ENCODE measurements at regions not wholly inside any gene's neighbourhood (a gene's known extent, or its start where the extent isn't known, plus 50 kb on each side); places are given as distances from the start of the nearest gene placed in this dataset.

GRCh38 chr2:189997016-189997415, 65.5 kb downstream of the MSTN start:
- TF ChIP-seq MLX (CRISPR knock-in tag; IDR thresholded peaks at IDR 0.05) (no peak), GABPB1 (CRISPR knock-in tag; IDR thresholded peaks at IDR 0.05) (no peak)
- TF ChIP-seq, protein P1, sequence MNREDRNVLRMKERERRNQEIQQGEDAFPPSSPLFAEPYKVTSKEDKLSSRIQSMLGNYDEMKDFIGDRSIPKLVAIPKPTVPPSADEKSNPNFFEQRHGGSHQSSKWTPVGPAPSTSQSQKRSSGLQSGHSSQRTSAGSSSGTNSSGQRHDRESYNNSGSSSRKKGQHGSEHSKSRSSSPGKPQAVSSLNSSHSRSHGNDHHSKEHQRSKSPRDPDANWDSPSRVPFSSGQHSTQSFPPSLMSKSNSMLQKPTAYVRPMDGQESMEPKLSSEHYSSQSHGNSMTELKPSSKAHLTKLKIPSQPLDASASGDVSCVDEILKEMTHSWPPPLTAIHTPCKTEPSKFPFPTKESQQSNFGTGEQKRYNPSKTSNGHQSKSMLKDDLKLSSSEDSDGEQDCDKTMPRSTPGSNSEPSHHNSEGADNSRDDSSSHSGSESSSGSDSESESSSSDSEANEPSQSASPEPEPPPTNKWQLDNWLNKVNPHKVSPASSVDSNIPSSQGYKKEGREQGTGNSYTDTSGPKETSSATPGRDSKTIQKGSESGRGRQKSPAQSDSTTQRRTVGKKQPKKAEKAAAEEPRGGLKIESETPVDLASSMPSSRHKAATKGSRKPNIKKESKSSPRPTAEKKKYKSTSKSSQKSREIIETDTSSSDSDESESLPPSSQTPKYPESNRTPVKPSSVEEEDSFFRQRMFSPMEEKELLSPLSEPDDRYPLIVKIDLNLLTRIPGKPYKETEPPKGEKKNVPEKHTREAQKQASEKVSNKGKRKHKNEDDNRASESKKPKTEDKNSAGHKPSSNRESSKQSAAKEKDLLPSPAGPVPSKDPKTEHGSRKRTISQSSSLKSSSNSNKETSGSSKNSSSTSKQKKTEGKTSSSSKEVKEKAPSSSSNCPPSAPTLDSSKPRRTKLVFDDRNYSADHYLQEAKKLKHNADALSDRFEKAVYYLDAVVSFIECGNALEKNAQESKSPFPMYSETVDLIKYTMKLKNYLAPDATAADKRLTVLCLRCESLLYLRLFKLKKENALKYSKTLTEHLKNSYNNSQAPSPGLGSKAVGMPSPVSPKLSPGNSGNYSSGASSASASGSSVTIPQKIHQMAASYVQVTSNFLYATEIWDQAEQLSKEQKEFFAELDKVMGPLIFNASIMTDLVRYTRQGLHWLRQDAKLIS (CRISPR knock-in tag; IDR thresholded peaks at IDR 0.05; ENCODE audit: borderline replicate concordance): no peak
- Mint-ChIP-seq H3K9me3 (peaks cover 43% of the 10 kb centered on the region), H3K4me3 (no peak overlapping the region), H3K36me3 (peaks cover 16% of the 10 kb centered on the region), H3K4me1 (no peaks in the 10 kb centered on the region), H3K27me3 (ENCODE audit: low read depth) (no peaks in the 10 kb centered on the region), H3K27ac (no peak overlapping the region)
- ATAC-seq: no peak
- ChIA-PET POLR2A (no interaction called here), CTCF (no interaction called here)
- no peak for DNase-seq (ENCODE audit: low spot score)

- TF ChIP-seq JUN (CRISPR knock-in tag; IDR thresholded peaks at IDR 0.05): no peak
- TF ChIP-seq ZNF425 (CRISPR knock-in tag; conservative IDR thresholded peaks at IDR 0.05): no peak
- TF ChIP-seq E2F5 (CRISPR knock-in tag; IDR thresholded peaks at IDR 0.05): no peak
- TF ChIP-seq MXD4 (CRISPR knock-in tag; IDR thresholded peaks at IDR 0.05; ENCODE audit: borderline replicate concordance): no peak
- no peak for TF ChIP-seq CTCF (IDR thresholded peaks at IDR 0.05)
- no peak for TF ChIP-seq ZNF416 (CRISPR knock-in tag; IDR thresholded peaks at IDR 0.05)
- TF ChIP-seq GABPB1 (CRISPR knock-in tag; IDR thresholded peaks at IDR 0.05): no peak
- no peak for TF ChIP-seq E2F4 (CRISPR knock-in tag; IDR thresholded peaks at IDR 0.05; ENCODE audit: borderline replicate concordance, low read depth)
- no peak for TF ChIP-seq CREB1 (CRISPR knock-in tag; IDR thresholded peaks at IDR 0.05)
- no peak for TF ChIP-seq IRF2 (CRISPR knock-in tag; IDR thresholded peaks at IDR 0.05; ENCODE audit: borderline replicate concordance, low read depth)
- no peak for TF ChIP-seq NR3C1 (CRISPR knock-in tag; conservative IDR thresholded peaks at IDR 0.05; ENCODE audit: low read depth)
- H3K27me3 Mint-ChIP-seq (ENCODE audit: low read depth): no peaks in the 10 kb centered on the region
- H3K36me3 Mint-ChIP-seq: peaks cover 16% of the 10 kb centered on the region
- no peaks in the 10 kb centered on the region for H3K4me1 Mint-ChIP-seq
- ATAC-seq: no peak
- ChIA-PET CTCF (no interaction called here), POLR2A (no interaction called here)
- peaks cover 43% of the 10 kb centered on the region for H3K9me3 Mint-ChIP-seq
- H3K27ac Mint-ChIP-seq: no peak overlapping the region
- DNase-seq (ENCODE audit: low spot score): no peak
- H3K4me3 Mint-ChIP-seq: no peak overlapping the region
These were observed 66.8 kb downstream of the MSTN start for GRCh38 chr2:189995679-189996078.
